Esophagus squamous epithelium (tissue), 4 donors: ENCODE measurements at regions not wholly inside any gene's neighbourhood (a gene's known extent, or its start where the extent isn't known, plus 50 kb on each side); places are given as distances from the start of the nearest gene placed in this dataset.

Experiments
- CTCF ChIP-seq, 6 experiments: fragments of 450-650 bp in 4 of 6; fragments of 200-600 bp in 2 of 6; sonication (generic) in 2 of 6; IDR thresholded peaks; one replicate each; pipeline ENCODE4 v1.5.1; 2016 to 2019; ENCODE audit warnings: antibody characterized with exemption in 6 of 6, mild to moderate bottlenecking in 4 of 6, moderate library complexity in 4 of 6
- POLR2A ChIP-seq, 4 donors: fragments of 450-650 bp; IDR thresholded peaks; one replicate each; pipeline ENCODE4 v1.6.1; 2017; ENCODE audit warnings: antibody characterized with exemption in 4 of 4, mild to moderate bottlenecking in 4 of 4, moderate library complexity in 3 of 4

DNA sequence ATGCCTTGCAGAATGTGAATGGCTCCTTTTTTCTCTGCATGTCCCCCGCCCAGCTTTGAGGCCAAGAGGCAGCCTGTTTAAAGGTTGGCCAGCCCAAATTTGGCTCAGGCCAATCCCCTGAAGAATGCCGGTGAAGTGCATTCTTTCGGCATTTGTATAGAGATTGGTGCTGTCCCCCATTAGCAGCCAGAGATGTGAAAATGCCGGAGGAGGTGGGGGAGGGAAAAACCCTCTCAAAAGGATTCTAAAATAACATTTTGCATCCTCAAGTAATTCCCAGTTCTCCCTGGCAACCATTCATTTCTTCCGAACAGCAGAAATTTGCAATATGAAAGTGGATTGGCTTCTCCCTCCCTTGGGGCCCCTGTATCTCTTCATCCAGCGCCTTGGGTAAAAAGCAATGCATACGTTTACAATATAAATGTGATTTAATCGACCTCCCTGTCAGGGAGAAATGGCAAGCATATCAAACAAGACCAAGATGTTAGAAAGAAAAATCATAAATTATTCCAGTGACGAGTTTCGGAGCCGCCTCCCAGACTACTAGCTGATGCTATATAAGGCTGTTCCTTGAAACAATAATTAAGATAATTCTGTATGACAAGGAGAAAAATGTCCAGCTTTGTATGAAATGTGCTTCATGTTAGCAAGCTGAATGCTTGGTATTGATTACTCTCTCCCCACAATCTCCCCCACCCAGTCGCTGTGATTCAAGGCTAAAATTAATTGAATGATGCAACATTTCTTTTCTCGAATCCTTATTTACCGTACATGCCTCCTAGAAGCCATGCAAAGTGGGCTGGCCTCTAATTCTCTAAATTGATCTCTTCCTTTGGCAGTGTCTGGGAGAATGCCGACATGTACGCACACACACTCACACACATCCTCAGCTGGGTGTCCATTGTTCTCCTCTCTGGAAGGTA, 323.7 kb downstream of the RPS24 start:
- TF ChIP-seq CTCF (IDR thresholded peaks at IDR 0.05) (no peak), POLR2A (IDR thresholded peaks at IDR 0.05) (no peak)
